ENCODE measurements at regions not wholly inside any gene's neighbourhood (a gene's known extent, or its start where the extent isn't known, plus 50 kb on each side); places are given as distances from the start of the nearest gene placed in this dataset.

DNA sequence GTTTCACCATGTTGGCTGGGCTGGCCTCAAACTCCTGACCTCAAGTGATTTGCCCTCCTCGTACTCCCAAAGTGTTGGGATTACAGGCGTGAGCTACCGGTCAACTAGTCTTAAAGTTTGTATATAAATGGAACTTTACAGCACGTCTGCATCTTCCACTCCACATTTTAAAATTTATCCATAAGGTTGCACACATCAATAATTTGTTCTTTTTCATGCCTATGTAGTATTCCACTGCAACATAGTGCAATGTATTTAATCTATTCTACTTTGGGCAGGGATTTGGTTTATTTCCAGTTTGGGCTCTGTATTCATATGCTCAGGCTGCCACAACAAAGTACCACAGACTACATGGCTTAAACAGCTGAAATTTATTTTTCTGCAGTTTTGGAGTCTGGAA, 90.0 kb downstream of the NPTX2 start:
- no peaks in the 10 kb centered on the region for H3K9me3 ChIP-seq (ENCODE audit: control insufficient read depth, low read depth, low read length)
- H2BK15ac ChIP-seq (ENCODE audit: low read depth, low read length) = no peak overlapping the region
- H3K27ac ChIP-seq (ENCODE audit: insufficient read length, low read depth, low read length) = no peak overlapping the region
- H3K56ac ChIP-seq (ENCODE audit: insufficient read length, low read depth, low read length) = no peak overlapping the region
- no peak overlapping the region for H3K23ac ChIP-seq (ENCODE audit: insufficient read length, low read depth, low read length)
- WGBS (ENCODE audit: extremely low coverage, insufficient read length, low lambda C conversion rate) = no CpG with 5 or more reads among the region's 4 CpGs
- H3K4me3 Mint-ChIP-seq = no peak overlapping the region
- H2AK5ac ChIP-seq (ENCODE audit: insufficient read length, low read length) = no peak overlapping the region
- H2BK120ac ChIP-seq (ENCODE audit: low read depth, low read length, poor library complexity, severe bottlenecking) = no peak overlapping the region
- H2BK5ac ChIP-seq (ENCODE audit: insufficient read length, low read length) = no peak overlapping the region
- no peaks in the 10 kb centered on the region for H3K36me3 Mint-ChIP-seq (ENCODE audit: insufficient read depth in 1 of 3, low read depth in 3 of 3)
- no peak overlapping the region for H2AFZ ChIP-seq (ENCODE audit: low read length)
- H3K23me2 ChIP-seq (ENCODE audit: insufficient read length, low read depth, low read length, poor library complexity, severe bottlenecking) = no peaks in the 10 kb centered on the region
- peaks cover 2 to 3% of the 10 kb centered on the region in 2 experiments; a peak in 2 of 4 replicates for H3K4me1 Mint-ChIP-seq
- H3K4me2 ChIP-seq (ENCODE audit: insufficient read depth, insufficient read length, low read length) = no peak overlapping the region
- no peak overlapping the region for H4K8ac ChIP-seq (replicated peaks; ENCODE audit: insufficient read length, low read depth, low read length)
- H3K4me1 ChIP-seq (ENCODE audit: insufficient read depth, low read length) = no peaks in the 10 kb centered on the region
- H3K27me3 Mint-ChIP-seq (ENCODE audit: low read depth) = peaks cover 25% of the 10 kb centered on the region
- H2BK12ac ChIP-seq (ENCODE audit: insufficient read length, low read depth, low read length) = no peak overlapping the region
- H3K4ac ChIP-seq (ENCODE audit: low read depth, low read length) = no peak overlapping the region
- no peaks in the 10 kb centered on the region for H3K9me3 Mint-ChIP-seq
- no peak for DNase-seq
- H3K27me3 ChIP-seq (ENCODE audit: insufficient read depth, low read length) = no peaks in the 10 kb centered on the region
- no peaks in the 10 kb centered on the region for H4K20me1 ChIP-seq (ENCODE audit: control insufficient read depth, insufficient read depth, insufficient read length)
- H3K79me1 ChIP-seq (ENCODE audit: insufficient read depth, low read depth, low read length, poor library complexity, severe bottlenecking) = no peaks in the 10 kb centered on the region
- H4K91ac ChIP-seq (ENCODE audit: insufficient read length, low read depth, low read length) = no peak overlapping the region
- no peak overlapping the region for H3K14ac ChIP-seq (ENCODE audit: insufficient read depth, low read length)
- no peak for TF ChIP-seq CTCF (conservative IDR thresholded peaks at IDR 0.05)
- no peaks in the 10 kb centered on the region for H3K79me2 ChIP-seq (ENCODE audit: insufficient read depth, low read length)
- no peak overlapping the region for H4K5ac ChIP-seq (ENCODE audit: insufficient read length, low read depth, low read length)
- H3K9ac ChIP-seq (ENCODE audit: extremely low read depth, insufficient read length, low read length) = no peak overlapping the region
- H3K27ac Mint-ChIP-seq = no peak overlapping the region
- H3K18ac ChIP-seq (ENCODE audit: insufficient read length, low read depth, low read length) = no peak overlapping the region
- H2BK20ac ChIP-seq (ENCODE audit: low read depth, low read length, poor library complexity, severe bottlenecking) = no peak overlapping the region
- no peak overlapping the region for H3T11ph ChIP-seq (ENCODE audit: low read length)

Data from H9 (cell line).